Activated CD4-positive, alpha-beta memory T cell treated with anti-CD3 and anti-CD28 coated beads, Interleukin-2, amount 10 ng/mL, durations not matched to agents 7 days and 5 days (primary cell): ENCODE measurements at regions not wholly inside any gene's neighbourhood (a gene's known extent, or its start where the extent isn't known, plus 50 kb on each side); places are given as distances from the start of the nearest gene placed in this dataset.

Experiments used
- CTCF ChIA-PET: fragments of 350-600 bp; sonication (Branson Sonifier 250); formaldehyde crosslinking; loops from one replicate; lab custom pipeline; 2021; ENCODE audit warnings: antibody characterized with exemption, inconsistent platforms; lab: Charles Lee
- POLR2A ChIA-PET: fragments of 350-600 bp; sonication (Branson Sonifier 250); formaldehyde crosslinking; loops from one replicate; lab custom pipeline; 2021; ENCODE audit warnings: antibody characterized with exemption; lab: Charles Lee
- DNase-seq: peaks from one replicate; pipeline ENCODE4 v3.0.0-alpha.2; 2020
- H3K27ac Mint-ChIP-seq: one replicate; pipeline ENCODE4 v1.8.0; 2021; ENCODE audit warnings: mild to moderate bottlenecking, mixed read lengths
- H3K27me3 Mint-ChIP-seq: one replicate; pipeline ENCODE4 v1.8.0; 2021; ENCODE audit warnings: mixed read lengths
- H3K36me3 Mint-ChIP-seq: one replicate; pipeline ENCODE4 v1.8.0; 2021; ENCODE audit warnings: low read depth, mixed read lengths
- H3K4me1 Mint-ChIP-seq: one replicate; pipeline ENCODE4 v1.8.0; 2021; ENCODE audit warnings: mixed read lengths
- H3K4me3 Mint-ChIP-seq: one replicate; pipeline ENCODE4 v1.8.0; 2021; ENCODE audit warnings: mild to moderate bottlenecking, mixed read lengths
- H3K9me3 Mint-ChIP-seq: one replicate; pipeline ENCODE4 v1.8.0; 2021; ENCODE audit warnings: mixed read lengths

GRCh38 chr10:4649886-4650508, 176.0 kb upstream of the AKR1E2 start:
- ChIA-PET CTCF (no interaction called here), POLR2A (no interaction called here)
- peaks cover 3% of the 10 kb centered on the region for H3K36me3 Mint-ChIP-seq
- DNase-seq, result no peak
- no peaks in the 10 kb centered on the region for H3K9me3 Mint-ChIP-seq
- H3K4me1 Mint-ChIP-seq, result peaks cover 30% of the 10 kb centered on the region
- H3K4me3 Mint-ChIP-seq, result no peak overlapping the region
- H3K27ac Mint-ChIP-seq, result no peak overlapping the region
- peaks cover 2% of the 10 kb centered on the region for H3K27me3 Mint-ChIP-seq

GRCh38 chr10:4649471-4649870, 176.5 kb upstream of the AKR1E2 start:
- H3K9me3 Mint-ChIP-seq, result no peaks in the 10 kb centered on the region
- DNase-seq, result no peak
- no peak overlapping the region for H3K27ac Mint-ChIP-seq
- peaks cover 2% of the 10 kb centered on the region for H3K27me3 Mint-ChIP-seq
- H3K36me3 Mint-ChIP-seq, result peaks cover 3% of the 10 kb centered on the region
- H3K4me3 Mint-ChIP-seq, result no peak overlapping the region
- H3K4me1 Mint-ChIP-seq, result peaks cover 30% of the 10 kb centered on the region
- ChIA-PET POLR2A (no interaction called here), CTCF (no interaction called here)

- H3K4me1 Mint-ChIP-seq, result peaks cover 30% of the 10 kb centered on the region
- POLR2A ChIA-PET, result no interaction called here
- DNase-seq, result no peak
These were observed 177.0 kb upstream of the AKR1E2 start for GRCh38 chr10:4648999-4649398.

DNA sequence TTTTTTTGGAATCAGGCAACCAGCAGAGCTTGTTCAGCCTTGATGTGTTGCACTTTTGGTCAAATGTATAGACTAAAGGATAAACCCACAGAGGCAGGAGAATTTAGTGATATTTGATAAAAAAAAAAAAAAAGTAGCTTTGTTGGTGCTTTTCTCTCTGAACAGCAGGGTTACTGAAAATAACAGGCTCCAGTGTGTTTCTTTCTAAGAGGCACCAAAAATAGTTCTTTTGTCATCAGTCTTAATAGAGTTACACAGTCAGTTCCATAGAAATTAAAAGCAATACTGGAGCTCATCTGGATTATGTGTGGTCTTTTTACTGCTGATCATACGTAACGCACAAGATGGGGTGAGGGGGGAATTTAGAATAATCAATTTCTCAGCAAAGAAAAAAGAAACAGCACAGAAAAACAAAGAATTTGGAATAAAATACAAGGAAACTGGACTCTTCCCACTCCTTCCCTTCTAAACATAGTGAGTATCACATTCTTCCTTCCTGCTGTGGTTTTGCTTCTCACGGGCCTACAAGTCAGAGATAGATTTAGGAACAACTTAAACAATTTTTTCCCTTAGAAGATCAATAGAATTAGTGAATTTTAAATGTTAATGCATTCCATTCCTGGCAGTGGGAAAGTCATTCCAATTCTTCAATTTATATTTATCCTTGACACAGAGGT, 178.8 kb upstream of the AKR1E2 start:
- Mint-ChIP-seq H3K36me3 (peaks cover 3% of the 10 kb centered on the region), H3K27me3 (peaks cover 2% of the 10 kb centered on the region), H3K4me3 (no peak overlapping the region), H3K27ac (no peak overlapping the region), H3K4me1 (peaks cover 25% of the 10 kb centered on the region), H3K9me3 (no peaks in the 10 kb centered on the region)
- no peak for DNase-seq
- ChIA-PET POLR2A (no interaction called here), CTCF (no interaction called here)

More at GRCh38 chr10:4648999-4649398, 177.0 kb upstream of the AKR1E2 start:
- CTCF ChIA-PET, result no interaction called here
- no peak overlapping the region for H3K4me3 Mint-ChIP-seq
- H3K27me3 Mint-ChIP-seq, result peaks cover 2% of the 10 kb centered on the region
- H3K36me3 Mint-ChIP-seq, result peaks cover 3% of the 10 kb centered on the region
- no peak overlapping the region for H3K27ac Mint-ChIP-seq
- no peaks in the 10 kb centered on the region for H3K9me3 Mint-ChIP-seq

GRCh38 chr10:4646547-4646946, 179.5 kb upstream of the AKR1E2 start:
- no peak overlapping the region for H3K4me3 Mint-ChIP-seq
- H3K36me3 Mint-ChIP-seq, result peaks cover 3% of the 10 kb centered on the region
- H3K27ac Mint-ChIP-seq, result no peak overlapping the region
- POLR2A ChIA-PET, result no interaction called here
- H3K4me1 Mint-ChIP-seq, result peaks cover 18% of the 10 kb centered on the region
- CTCF ChIA-PET, result no interaction called here
- no peaks in the 10 kb centered on the region for H3K9me3 Mint-ChIP-seq
- no peak for DNase-seq
- H3K27me3 Mint-ChIP-seq, result peaks cover 2% of the 10 kb centered on the region

DNA sequence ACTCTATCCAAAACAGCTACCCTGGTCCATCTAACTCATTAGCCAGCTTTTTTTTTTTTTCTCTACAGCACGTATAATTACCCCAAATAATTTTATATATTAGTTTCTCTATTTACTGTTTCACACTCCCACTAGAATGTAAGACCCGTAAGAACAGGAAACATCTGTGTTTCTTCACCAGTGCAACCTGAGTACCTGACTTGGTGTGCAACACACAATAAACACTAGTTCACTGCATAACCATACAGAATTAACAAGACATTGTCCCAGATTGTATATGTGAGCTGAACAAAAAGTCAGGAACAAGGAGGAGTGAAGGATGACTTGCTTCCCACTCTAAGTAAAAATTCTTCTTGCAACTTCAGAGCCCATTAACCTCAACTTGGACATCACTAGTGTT, 180.2 kb upstream of the AKR1E2 start:
- H3K27ac Mint-ChIP-seq, result no peak overlapping the region
- ChIA-PET POLR2A (no interaction called here), CTCF (no interaction called here)
- no peaks in the 10 kb centered on the region for H3K9me3 Mint-ChIP-seq
- H3K4me3 Mint-ChIP-seq, result no peak overlapping the region
- peaks cover 2% of the 10 kb centered on the region for H3K27me3 Mint-ChIP-seq
- H3K4me1 Mint-ChIP-seq, result peaks cover 12% of the 10 kb centered on the region
- DNase-seq, result no peak
- H3K36me3 Mint-ChIP-seq, result peaks cover 3% of the 10 kb centered on the region

- POLR2A ChIA-PET, result no interaction called here
- H3K27ac Mint-ChIP-seq, result no peak overlapping the region
- peaks cover 2% of the 10 kb centered on the region for H3K27me3 Mint-ChIP-seq
- no peak for DNase-seq
- H3K36me3 Mint-ChIP-seq, result peaks cover 1% of the 10 kb centered on the region
- H3K4me3 Mint-ChIP-seq, result no peak overlapping the region
- CTCF ChIA-PET, result no interaction called here
- peaks cover 5% of the 10 kb centered on the region for H3K4me1 Mint-ChIP-seq
- H3K9me3 Mint-ChIP-seq, result no peaks in the 10 kb centered on the region
These were observed 182.5 kb upstream of the AKR1E2 start for GRCh38 chr10:4643471-4643870.

- no peak overlapping the region for H3K4me3 Mint-ChIP-seq
- no peaks in the 10 kb centered on the region for H3K9me3 Mint-ChIP-seq
- no peak overlapping the region for H3K27ac Mint-ChIP-seq
- H3K4me1 Mint-ChIP-seq, result no peaks in the 10 kb centered on the region
- no peaks in the 10 kb centered on the region for H3K27me3 Mint-ChIP-seq
- no peak for DNase-seq
- ChIA-PET CTCF (no interaction called here), POLR2A (no interaction called here)
- H3K36me3 Mint-ChIP-seq, result no peaks in the 10 kb centered on the region
These were observed 186.0 kb upstream of the AKR1E2 start for GRCh38 chr10:4639960-4640359.

GRCh38 chr10:4638099-4638498, 187.9 kb upstream of the AKR1E2 start:
- no peak overlapping the region for H3K4me3 Mint-ChIP-seq
- H3K9me3 Mint-ChIP-seq, result no peaks in the 10 kb centered on the region
- DNase-seq, result no peak
- H3K27ac Mint-ChIP-seq, result no peak overlapping the region
- POLR2A ChIA-PET, result no interaction called here
- no peaks in the 10 kb centered on the region for H3K36me3 Mint-ChIP-seq
- H3K4me1 Mint-ChIP-seq, result no peaks in the 10 kb centered on the region
- no peaks in the 10 kb centered on the region for H3K27me3 Mint-ChIP-seq
- CTCF ChIA-PET, result no interaction called here

DNA sequence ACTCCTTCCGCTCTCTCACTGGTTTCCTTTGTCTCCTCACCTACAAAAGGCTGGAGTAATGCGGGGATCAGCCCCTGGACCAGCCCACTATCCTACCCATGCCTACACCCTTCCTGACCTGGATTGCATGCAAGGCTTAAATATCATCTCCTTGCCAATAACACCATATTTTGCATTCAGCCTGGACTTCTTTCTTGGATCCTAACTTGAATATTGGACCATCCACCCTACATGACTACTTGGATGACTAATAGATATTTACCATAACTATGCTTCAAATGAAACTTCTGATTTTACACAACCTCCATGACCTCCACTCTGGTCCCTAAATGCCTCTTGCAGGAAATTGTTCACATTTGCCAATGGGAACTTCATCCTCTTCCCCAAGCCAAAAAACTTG, 188.3 kb upstream of the AKR1E2 start:
- Mint-ChIP-seq H3K27me3 (no peaks in the 10 kb centered on the region), H3K36me3 (no peaks in the 10 kb centered on the region)

GRCh38 chr10:4635883-4636282, 190.1 kb upstream of the AKR1E2 start:
- Mint-ChIP-seq H3K9me3 (no peaks in the 10 kb centered on the region), H3K4me1 (no peaks in the 10 kb centered on the region), H3K27me3 (no peaks in the 10 kb centered on the region), H3K36me3 (no peaks in the 10 kb centered on the region), H3K4me3 (no peak overlapping the region), H3K27ac (no peak overlapping the region)
- ChIA-PET POLR2A (no interaction called here), CTCF (interaction anchor here (0.7 kb wide), 1 partner anchor 1418 kb away, joined by 3 read pairs; no protein-coding TSS in a partner anchor)
- DNase-seq, result no peak

More for the DNA sequence above, 188.3 kb upstream of the AKR1E2 start:
- no peak for DNase-seq
- Mint-ChIP-seq H3K9me3 (no peaks in the 10 kb centered on the region), H3K27ac (no peak overlapping the region), H3K4me1 (no peaks in the 10 kb centered on the region), H3K4me3 (no peak overlapping the region)
- CTCF ChIA-PET, result no interaction called here
- POLR2A ChIA-PET, result no interaction called here

- DNase-seq, result no peak
- Mint-ChIP-seq H3K9me3 (no peaks in the 10 kb centered on the region), H3K27me3 (no peaks in the 10 kb centered on the region), H3K4me3 (no peak overlapping the region), H3K36me3 (no peaks in the 10 kb centered on the region), H3K27ac (no peak overlapping the region), H3K4me1 (no peaks in the 10 kb centered on the region)
- ChIA-PET POLR2A (no interaction called here), CTCF (interaction anchor here (0.6 to 0.7 kb wide), 2 partner anchors 243 to 1418 kb away, joined by 3 to 4 read pairs; no protein-coding TSS in a partner anchor)
These were observed 190.6 kb upstream of the AKR1E2 start for GRCh38 chr10:4635388-4635787.

GRCh38 chr10:4633776-4634175, 192.2 kb upstream of the AKR1E2 start:
- no peaks in the 10 kb centered on the region for H3K27me3 Mint-ChIP-seq
- H3K4me3 Mint-ChIP-seq, result no peak overlapping the region
- H3K4me1 Mint-ChIP-seq, result no peaks in the 10 kb centered on the region
- H3K36me3 Mint-ChIP-seq, result no peaks in the 10 kb centered on the region
- CTCF ChIA-PET, result no interaction called here
- no peak for DNase-seq
- H3K27ac Mint-ChIP-seq, result no peak overlapping the region
- POLR2A ChIA-PET, result no interaction called here
- H3K9me3 Mint-ChIP-seq, result no peaks in the 10 kb centered on the region

- Mint-ChIP-seq H3K27me3 (no peaks in the 10 kb centered on the region), H3K4me1 (no peaks in the 10 kb centered on the region), H3K4me3 (no peak overlapping the region), H3K9me3 (peaks cover 3% of the 10 kb centered on the region), H3K27ac (no peak overlapping the region), H3K36me3 (no peaks in the 10 kb centered on the region)
- no peak for DNase-seq
- CTCF ChIA-PET, result no interaction called here
- POLR2A ChIA-PET, result no interaction called here
These were observed 192.8 kb upstream of the AKR1E2 start for GRCh38 chr10:4633186-4633585.
